DOHH2 (cell line): ENCODE measurements at regions not wholly inside any gene's neighbourhood (a gene's known extent, or its start where the extent isn't known, plus 50 kb on each side); places are given as distances from the start of the nearest gene placed in this dataset.

ENCODE experiments used
- CTCF ChIP-seq: fragments of 200-600 bp; sonication (generic); IDR thresholded peaks from one replicate; pipeline ENCODE4 v1.5.1; 2014; ENCODE audit warnings: antibody characterized with exemption, mild to moderate bottlenecking, low read depth, low read length; ENCODE audit not compliant: poor library complexity, severe bottlenecking
- EZH2phosphoT487 ChIP-seq: fragments of 200-600 bp; sonication (generic); IDR thresholded peaks from 2 replicates; pipeline ENCODE4 v1.6.1; 2017; ENCODE audit warnings: borderline replicate concordance, mild to moderate bottlenecking, antibody characterized with exemption, low read length, moderate library complexity, mixed read lengths

DNA sequence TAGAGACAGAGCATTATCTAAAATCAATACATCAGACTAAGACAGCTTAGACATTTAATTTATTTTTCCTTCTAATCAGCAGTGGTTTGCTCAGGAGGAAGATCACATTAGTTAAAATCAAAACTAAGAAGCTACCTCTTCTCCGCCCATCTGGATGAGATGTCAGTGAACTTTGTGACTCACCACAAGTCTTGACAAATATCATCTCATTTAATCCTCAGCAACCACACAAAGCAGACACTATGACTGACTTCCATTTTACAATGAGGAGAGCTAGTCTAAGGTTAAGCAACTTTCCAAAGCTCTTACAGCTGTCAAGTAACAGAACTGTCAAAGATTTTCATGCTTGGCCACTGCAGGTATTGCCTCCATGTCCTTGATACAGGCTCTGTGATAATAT is 289.5 kb downstream of the DEPDC1B start:
- no peak for TF ChIP-seq CTCF
- no peak for TF ChIP-seq EZH2phosphoT487
